ENCODE measurements at regions not wholly inside any gene's neighbourhood (a gene's known extent, or its start where the extent isn't known, plus 50 kb on each side); places are given as distances from the start of the nearest gene placed in this dataset.
"Not testable (repeated sequence)": the region's sequence is repeated elsewhere in the genome, so short reads cannot be mapped to it uniquely, and the experiment has no call there.

- no peak for DNase-seq (ENCODE audit: low spot score)
Observed at GRCh38 chr14:53286301-53286700, 133.2 kb upstream of the DDHD1 start.

- no peak for DNase-seq (ENCODE audit: low spot score)
Observed at GRCh38 chr14:53285821-53286220, 132.7 kb upstream of the DDHD1 start.

- no peak for DNase-seq (ENCODE audit: low spot score)
Observed at GRCh38 chr14:53285064-53285463, 131.9 kb upstream of the DDHD1 start.

- no peak for DNase-seq (ENCODE audit: low spot score)
Observed at GRCh38 chr14:53278602-53279506, 125.7 kb upstream of the DDHD1 start.

GRCh38 chr14:53273671-53274072 is 120.5 kb upstream of the DDHD1 start:
- DNase-seq (ENCODE audit: low spot score): no peak

- no peak for DNase-seq (ENCODE audit: low spot score)
Observed at GRCh38 chr14:53265025-53265424, 111.9 kb upstream of the DDHD1 start.

- no peak for DNase-seq (ENCODE audit: low spot score)
Observed at GRCh38 chr14:53260928-53261327, 107.8 kb upstream of the DDHD1 start.

GRCh38 chr14:53260286-53260685 is 107.2 kb upstream of the DDHD1 start:
- DNase-seq (ENCODE audit: low spot score): no peak

- no peak for DNase-seq (ENCODE audit: low spot score)
Observed at GRCh38 chr14:53252141-53252540, 99.0 kb upstream of the DDHD1 start.

GRCh38 chr14:53249059-53249458 is 95.9 kb upstream of the DDHD1 start:
- no peak for DNase-seq (ENCODE audit: low spot score)

GRCh38 chr14:53247596-53248370 is 94.7 kb upstream of the DDHD1 start:
- no peak for DNase-seq (ENCODE audit: low spot score)

- not testable (repeated sequence) for DNase-seq (ENCODE audit: low spot score)
Observed at GRCh38 chr14:53242898-53243297, 89.8 kb upstream of the DDHD1 start.

GRCh38 chr14:53237488-53237887 is 84.4 kb upstream of the DDHD1 start:
- DNase-seq (ENCODE audit: low spot score): no peak

GRCh38 chr14:53236708-53237107 is 83.6 kb upstream of the DDHD1 start:
- no peak for DNase-seq (ENCODE audit: low spot score)

- DNase-seq (ENCODE audit: low spot score): no peak
Observed at GRCh38 chr14:53231171-53231570, 78.0 kb upstream of the DDHD1 start.

GRCh38 chr14:53228966-53229365 is 75.8 kb upstream of the DDHD1 start:
- DNase-seq (ENCODE audit: low spot score): no peak

GRCh38 chr14:53227154-53227718 is 74.1 kb upstream of the DDHD1 start:
- DNase-seq (ENCODE audit: low spot score): no peak

- no peak for DNase-seq (ENCODE audit: low spot score)
Observed at GRCh38 chr14:53226553-53226952, 73.4 kb upstream of the DDHD1 start.

GRCh38 chr14:53220914-53221313 is 67.8 kb upstream of the DDHD1 start:
- no peak for DNase-seq (ENCODE audit: low spot score)

- DNase-seq (ENCODE audit: low spot score): no peak
Observed at GRCh38 chr14:53218161-53218560, 65.0 kb upstream of the DDHD1 start.

GRCh38 chr14:53217316-53217994 is 64.3 kb upstream of the DDHD1 start:
- peak; percentile 94 for DNase-seq (ENCODE audit: low spot score)

- not testable (repeated sequence) for DNase-seq (ENCODE audit: low spot score)
Observed at GRCh38 chr14:53216955-53217315, 63.8 kb upstream of the DDHD1 start.

Data from ecto neural progenitor cell (in vitro differentiated cells).